Bronchial epithelial cell (primary cell): ENCODE measurements at regions not wholly inside any gene's neighbourhood (a gene's known extent, or its start where the extent isn't known, plus 50 kb on each side); places are given as distances from the start of the nearest gene placed in this dataset.

Experiments
- DNase-seq: peaks from one replicate; pipeline ENCODE4 v3.0.0-alpha.2; 2010; ENCODE audit warnings: low read depth
- FAIRE-seq: peaks from 2 replicates; lab custom pipeline; 2011; peaks lifted over from hg19 to GRCh38; lab: Jason Lieb, UNC
- H3K27me3 ChIP-seq: 2 replicates; pipeline ENCODE4 v1.5.1; 2011; ENCODE audit warnings: low read length; ENCODE audit not compliant: control insufficient read depth, insufficient read depth
- H3K36me3 ChIP-seq: 2 replicates; pipeline ENCODE4 v1.5.1; 2011; ENCODE audit warnings: low read length; ENCODE audit not compliant: control insufficient read depth, insufficient read depth
- H3K4me3 ChIP-seq: 2 replicates; pipeline ENCODE4 v1.5.1; 2011; ENCODE audit warnings: mild to moderate bottlenecking, low read depth, low read length, control low read depth
- CTCF ChIP-seq: IDR thresholded peaks from 2 replicates; pipeline ENCODE4 v1.5.1; 2011; ENCODE audit warnings: mild to moderate bottlenecking, moderate library complexity, low read length, control low read depth, inconsistent platforms; ENCODE audit not compliant: insufficient read depth, severe bottlenecking

GRCh38 chr5:5078009-5078897 is 61.9 kb upstream of the ADAMTS16 start:
- DNase-seq (peak; percentile 35), FAIRE-seq (no peak)
- no peaks in the 10 kb centered on the region for H3K27me3 ChIP-seq
- H3K36me3 ChIP-seq, result no peaks in the 10 kb centered on the region
- no peak overlapping the region for H3K4me3 ChIP-seq
- no peak for TF ChIP-seq CTCF

- H3K27me3 ChIP-seq, result no peaks in the 10 kb centered on the region
- no peak for TF ChIP-seq CTCF
- H3K4me3 ChIP-seq, result no peak overlapping the region
- H3K36me3 ChIP-seq, result no peaks in the 10 kb centered on the region
- FAIRE-seq, result no peak
- no peak for DNase-seq
These were observed 60.3 kb upstream of the ADAMTS16 start for GRCh38 chr5:5079876-5080275.

GRCh38 chr5:5080790-5081189 is 59.3 kb upstream of the ADAMTS16 start:
- H3K4me3 ChIP-seq, result no peak overlapping the region
- FAIRE-seq, result no peak
- no peak for DNase-seq
- no peaks in the 10 kb centered on the region for H3K36me3 ChIP-seq
- TF ChIP-seq CTCF, result no peak
- no peaks in the 10 kb centered on the region for H3K27me3 ChIP-seq

- FAIRE-seq (no peak), DNase-seq (no peak)
- Histone ChIP-seq H3K4me3 (no peak overlapping the region), H3K36me3 (no peaks in the 10 kb centered on the region), H3K27me3 (no peaks in the 10 kb centered on the region)
- no peak for TF ChIP-seq CTCF
These were observed 54.7 kb upstream of the ADAMTS16 start for GRCh38 chr5:5085381-5085780.

GRCh38 chr5:5089895-5090649 is 50.1 kb upstream of the ADAMTS16 start:
- Histone ChIP-seq H3K36me3 (no peaks in the 10 kb centered on the region), H3K27me3 (no peaks in the 10 kb centered on the region), H3K4me3 (no peak overlapping the region)
- TF ChIP-seq CTCF, result no peak
- no peak for DNase-seq
- no peak for FAIRE-seq
